H1 (cell line): ENCODE measurements at regions not wholly inside any gene's neighbourhood (a gene's known extent, or its start where the extent isn't known, plus 50 kb on each side); places are given as distances from the start of the nearest gene placed in this dataset.

Experiments
- CTCF ChIA-PET: fragments of 300-600 bp; sonication (Branson Sonifier 250); formaldehyde crosslinking; loops from one replicate; lab custom pipeline; 2021; ENCODE audit not compliant: partially characterized antibody; lab: Charles Lee
- POLR2A ChIA-PET: fragments of 300-600 bp; sonication (Branson Sonifier 250); formaldehyde crosslinking; loops from one replicate; lab custom pipeline; 2021; ENCODE audit warnings: inconsistent platforms; ENCODE audit not compliant: partially characterized antibody; lab: Charles Lee
- DNase-seq, 2 experiments: peaks; one replicate each; pipeline versions ENCODE4 v3.0.0 to v3.0.0-alpha.2; 2010 to 2022; ENCODE audit warnings: low spot score in 2 of 2, low read depth in 1 of 2, mixed read lengths in 1 of 2
- FAIRE-seq: peaks from 2 replicates; lab custom pipeline; 2011; peaks lifted over from hg19 to GRCh38; lab: Jason Lieb, UNC
- H2AFZ ChIP-seq: 2 replicates; pipeline ENCODE4 v1.8.1; 2012; ENCODE audit warnings: low read length, inconsistent platforms
- H2AK5ac ChIP-seq: 2 replicates; pipeline ENCODE4 v1.6.1; 2013; ENCODE audit warnings: low read depth, low read length
- H2BK120ac ChIP-seq: replicated peaks from 2 replicates; pipeline ENCODE3; 2013; ENCODE audit warnings: low read depth, low read length, inconsistent platforms
- H2BK12ac ChIP-seq: 2 replicates; pipeline ENCODE4 v1.6.1; 2013; ENCODE audit warnings: low read depth, low read length
- H2BK15ac ChIP-seq: 2 replicates; pipeline ENCODE4 v1.6.1; 2013; ENCODE audit warnings: low read length
- H2BK20ac ChIP-seq: 2 replicates; pipeline ENCODE4 v1.6.1; 2013; ENCODE audit warnings: low read length
- H2BK5ac ChIP-seq: 2 replicates; pipeline ENCODE4 v1.6.1; 2013; ENCODE audit warnings: low read depth, low read length
- H3K14ac ChIP-seq: 2 replicates; pipeline ENCODE4 v1.6.1; 2013; ENCODE audit warnings: inconsistent platforms; ENCODE audit not compliant: insufficient read length
- H3K18ac ChIP-seq: 2 replicates; pipeline ENCODE4 v1.6.1; 2013; ENCODE audit warnings: low read length; ENCODE audit errors: extremely low read depth
- H3K23ac ChIP-seq: 2 replicates; pipeline ENCODE4 v1.6.1; 2013; ENCODE audit warnings: inconsistent platforms; ENCODE audit not compliant: insufficient read length
- H3K23me2 ChIP-seq: 2 replicates; pipeline ENCODE4 v1.6.1; 2013; ENCODE audit warnings: low read depth, low read length
- H3K27ac ChIP-seq: 2 replicates; pipeline ENCODE4 v1.6.1; 2011; ENCODE audit warnings: low read depth, low read length, inconsistent platforms
- H3K27me3 ChIP-seq, 4 experiments: replicated peaks in 1 of 4; 1 replicate in 1 of 4; 2 replicates in 3 of 4; pipeline versions ENCODE4 v1.6.1 to v1.8.1; 2011 to 2013; ENCODE audit warnings: low read length in 3 of 4, mild to moderate bottlenecking in 3 of 4, inconsistent platforms in 2 of 4, mixed read lengths in 2 of 4, moderate library complexity in 1 of 4; ENCODE audit not compliant: control insufficient read depth in 3 of 4, insufficient read depth in 3 of 4; ENCODE audit errors: extremely low read depth in 1 of 4
- H3K36me3 ChIP-seq, 4 experiments: 2 replicates each; pipeline versions ENCODE4 v1.6.1 to v1.8.1; 2011 to 2013; ENCODE audit warnings: mild to moderate bottlenecking in 4 of 4, low read length in 3 of 4, moderate library complexity in 2 of 4, control low read depth in 1 of 4, inconsistent platforms in 1 of 4; ENCODE audit not compliant: insufficient read depth in 4 of 4, control insufficient read depth in 2 of 4
- H3K4ac ChIP-seq: replicated peaks from 2 replicates; pipeline ENCODE3; 2013; ENCODE audit warnings: low read length, low read depth, mixed read lengths, inconsistent platforms; ENCODE audit not compliant: insufficient read length
- H3K4me1 ChIP-seq, 4 experiments: replicated peaks in 1 of 4; 1 replicate in 1 of 4; 2 replicates in 3 of 4; pipeline versions ENCODE4 v1.6.1 to v1.8.1; 2011 to 2013; ENCODE audit warnings: low read length in 3 of 4, inconsistent platforms in 2 of 4, mixed read lengths in 1 of 4; ENCODE audit not compliant: insufficient read depth in 4 of 4, control insufficient read depth in 3 of 4
- H3K4me2 ChIP-seq, 2 experiments: 2 replicates each; pipeline versions ENCODE4 v1.6.1 to v1.8.1; 2011 to 2013; ENCODE audit warnings: low read depth in 2 of 2, low read length in 2 of 2, control low read depth in 1 of 2, inconsistent platforms in 1 of 2, mild to moderate bottlenecking in 1 of 2; ENCODE audit not compliant: insufficient read depth in 1 of 2
- H3K4me3 ChIP-seq, 4 experiments: fragments of 200-600, 300-600 bp in 1 of 4; sonication (generic), shearing (Covaris generic), sonication (Bioruptor Twin) in 1 of 4; 2 replicates each; pipeline versions ENCODE4 v1.5.1 to v1.8.1; 2011 to 2016; ENCODE audit warnings: low read length in 4 of 4, low read depth in 3 of 4, control low read depth in 2 of 4, inconsistent platforms in 2 of 4, mild to moderate bottlenecking in 2 of 4, mixed read lengths in 1 of 4, moderate library complexity in 1 of 4; ENCODE audit not compliant: insufficient read depth in 2 of 4; ENCODE audit errors: extremely low read depth in 1 of 4
- H3K56ac ChIP-seq: replicated peaks from 2 replicates; pipeline ENCODE3; 2013; ENCODE audit warnings: low read depth, mild to moderate bottlenecking, mixed read lengths, low read length, inconsistent platforms; ENCODE audit not compliant: insufficient read length
- H3K79me1 ChIP-seq: 2 replicates; pipeline ENCODE4 v1.6.1; 2013; ENCODE audit warnings: low read depth, low read length, control low read depth
- H3K79me2 ChIP-seq, 2 experiments: 2 replicates each; pipeline versions ENCODE4 v1.6.1 to v1.8.1; 2012 to 2013; ENCODE audit warnings: low read length in 2 of 2, mild to moderate bottlenecking in 2 of 2, inconsistent platforms in 1 of 2; ENCODE audit not compliant: insufficient read depth in 2 of 2, control insufficient read depth in 1 of 2
- H3K9ac ChIP-seq, 4 experiments: replicated peaks in 1 of 4; 1 replicate in 1 of 4; 2 replicates in 3 of 4; pipeline versions ENCODE4 v1.6.1 to v1.8.1; 2011 to 2013; ENCODE audit warnings: low read depth in 3 of 4, low read length in 3 of 4, control low read depth in 2 of 4, mild to moderate bottlenecking in 2 of 4, moderate library complexity in 2 of 4, inconsistent platforms in 1 of 4; ENCODE audit errors: extremely low read depth in 1 of 4
- H3K9me3 ChIP-seq, 2 experiments: 2 replicates each; pipeline versions ENCODE4 v1.6.1 to v1.8.1; 2012 to 2013; ENCODE audit warnings: mild to moderate bottlenecking in 2 of 2, moderate library complexity in 2 of 2, control low read depth in 1 of 2, inconsistent platforms in 1 of 2, low read depth in 1 of 2, low read length in 1 of 2, mixed read lengths in 1 of 2; ENCODE audit not compliant: insufficient read depth in 2 of 2
- H4K20me1 ChIP-seq, 2 experiments: replicated peaks in 1 of 2; 2 replicates each; pipeline versions ENCODE3 to v1.8.1; 2011 to 2013; ENCODE audit warnings: inconsistent platforms in 2 of 2, low read length in 2 of 2, mild to moderate bottlenecking in 1 of 2; ENCODE audit not compliant: insufficient read depth in 2 of 2, control insufficient read depth in 1 of 2
- H4K5ac ChIP-seq: 2 replicates; pipeline ENCODE4 v1.6.1; 2013; ENCODE audit warnings: low read length, low read depth, mixed read lengths, inconsistent platforms; ENCODE audit not compliant: insufficient read length
- H4K8ac ChIP-seq: 2 replicates; pipeline ENCODE4 v1.8.0; 2013; ENCODE audit warnings: mild to moderate bottlenecking, moderate library complexity, low read length, inconsistent platforms; ENCODE audit not compliant: insufficient read depth; ENCODE audit errors: extremely low read depth
- H4K91ac ChIP-seq: replicated peaks from 2 replicates; pipeline ENCODE3; 2013; ENCODE audit warnings: low read length, mixed read lengths, inconsistent platforms; ENCODE audit not compliant: insufficient read length
- BACH1 ChIP-seq: IDR thresholded peaks from 2 replicates; pipeline ENCODE4 v1.6.1; 2012; ENCODE audit warnings: low read length, improper control_type of control experiment
- BCL11A ChIP-seq, 2 experiments: IDR thresholded peaks; one replicate each; pipeline ENCODE4 v1.6.1; 2011; ENCODE audit warnings: low read depth in 2 of 2, low read length in 2 of 2, mild to moderate bottlenecking in 2 of 2
- EZH2 ChIP-seq: fragments of 200-600 bp; sonication (generic); IDR thresholded peaks from 2 replicates; pipeline ENCODE4 v1.7.1; 2012; ENCODE audit warnings: low read depth, mild to moderate bottlenecking, moderate library complexity, low read length, inconsistent platforms; ENCODE audit not compliant: severe bottlenecking
- TBP ChIP-seq: IDR thresholded peaks from 2 replicates; pipeline ENCODE4 v1.6.1; 2011; ENCODE audit warnings: low read depth, low read length, improper control_type of control experiment
- WGBS, 2 experiments: shearing (Covaris generic) in 1 of 2; methylation state at CpG; one replicate each; pipeline versions ENCODE4 v1.1.6 to v1.1.7; 2013 to 2015; ENCODE audit warnings: low lambda C conversion rate in 2 of 2, mixed read lengths in 2 of 2, inconsistent platforms in 1 of 2, low coverage in 1 of 2, missing lambda C conversion rate in 1 of 2; ENCODE audit not compliant: insufficient replicate concordance in 2 of 2, insufficient coverage in 1 of 2, insufficient read length in 1 of 2; ENCODE audit errors: extremely low coverage in 1 of 2, missing lambda C conversion rate in 1 of 2; 5-methylcytosine and 5-hydroxymethylcytosine counted together

GRCh38 chr16:80062361-80063030 is 462.0 kb upstream of the MAF start:
- H3K79me2 ChIP-seq: no peaks in the 10 kb centered on the region
- FAIRE-seq: no peak
- no peak overlapping the region; the same call in 1 of the 2 replicates for H4K8ac ChIP-seq
- no peaks in the 10 kb centered on the region for H3K79me1 ChIP-seq
- no peak overlapping the region for H2AFZ ChIP-seq
- H4K5ac ChIP-seq: no peak overlapping the region
- H3K4me3 ChIP-seq: no peak overlapping the region
- ChIA-PET POLR2A (no interaction called here), CTCF (no interaction called here)
- H2BK20ac ChIP-seq: no peak overlapping the region
- H2BK120ac ChIP-seq: no peak overlapping the region
- no peak overlapping the region for H2BK5ac ChIP-seq
- H3K23me2 ChIP-seq: no peaks in the 10 kb centered on the region
- H3K27ac ChIP-seq: no peak overlapping the region
- H2BK12ac ChIP-seq: no peak overlapping the region
- no peak overlapping the region for H3K9ac ChIP-seq
- H3K36me3 ChIP-seq: no peaks in the 10 kb centered on the region
- no peak overlapping the region for H4K91ac ChIP-seq
- H4K20me1 ChIP-seq: no peaks in the 10 kb centered on the region
- no peak overlapping the region for H3K4me2 ChIP-seq
- TF ChIP-seq BCL11A (IDR thresholded peaks at IDR 0.05; ENCODE audit: low read depth in 2 of 2, low read length in 2 of 2) (no peak), EZH2 (no peak), TBP (no peak), BACH1 (no peak)
- peaks cover 0 to 4% (median 0%) of the 10 kb centered on the region in 4 experiments; a peak in 3 of 7 replicates for H3K4me1 ChIP-seq
- H3K14ac ChIP-seq: no peak overlapping the region
- no peak overlapping the region for H3K4ac ChIP-seq
- no peak overlapping the region for H2AK5ac ChIP-seq
- no peak overlapping the region for H2BK15ac ChIP-seq
- DNase-seq: no peak
- no peak overlapping the region for H3K56ac ChIP-seq
- no peak overlapping the region for H3K23ac ChIP-seq
- 90% methylated on average over 12 of the region's 12 CpGs; no CpG with 5 or more reads in 1 of the 2 experiments for WGBS, 2 experiments
- H3K27me3 ChIP-seq: no peaks in the 10 kb centered on the region; a peak in 1 of 7 replicates
- H3K18ac ChIP-seq: no peak overlapping the region
- no peaks in the 10 kb centered on the region for H3K9me3 ChIP-seq
